ENCODE measurements at regions not wholly inside any gene's neighbourhood (a gene's known extent, or its start where the extent isn't known, plus 50 kb on each side); places are given as distances from the start of the nearest gene placed in this dataset.

- Histone ChIP-seq H3K4me2 (ENCODE audit: control insufficient read depth, extremely low read depth, insufficient read depth, low read depth, low read length) (no peak overlapping the region), H3K4me1 (ENCODE audit: control insufficient read depth, extremely low read depth, insufficient read depth, low read length) (no peaks in the 10 kb centered on the region), H3K9ac (ENCODE audit: control insufficient read depth, extremely low read depth, insufficient read depth, low read length) (no peak overlapping the region), H3K79me2 (ENCODE audit: control insufficient read depth, insufficient read depth, low read length) (no peaks in the 10 kb centered on the region), H4K20me1 (ENCODE audit: control insufficient read depth, extremely low read depth, insufficient read depth, low read length) (no peaks in the 10 kb centered on the region), H3K4me3 (ENCODE audit: control insufficient read depth in 2 of 3, extremely low read depth in 1 of 3, insufficient read depth in 2 of 3, low read depth in 1 of 3, low read length in 3 of 3) (no peak overlapping the region), H3K9me1 (ENCODE audit: control insufficient read depth, extremely low read depth, insufficient read depth, low read length) (no peaks in the 10 kb centered on the region), H3K27ac (ENCODE audit: control insufficient read depth, insufficient read depth, low read length) (no peak overlapping the region), H3K9me3 (ENCODE audit: control insufficient read depth, low read depth, low read length) (no peaks in the 10 kb centered on the region), H2AFZ (ENCODE audit: control insufficient read depth, low read length) (no peak overlapping the region), H3K36me3 (ENCODE audit: control insufficient read depth in 2 of 2, extremely low read depth in 1 of 2, insufficient read depth in 2 of 2, low read length in 2 of 2) (no peaks in the 10 kb centered on the region), H3K27me3 (ENCODE audit: control insufficient read depth, extremely low read depth, insufficient read depth, low read length) (peaks cover 2% of the 10 kb centered on the region)
- no peak for DNase-seq (ENCODE audit: low read depth, low spot score)
- TF ChIP-seq EZH2 (IDR thresholded peaks at IDR 0.05; ENCODE audit: low read length) = no peak
- TF ChIP-seq, protein P1, sequence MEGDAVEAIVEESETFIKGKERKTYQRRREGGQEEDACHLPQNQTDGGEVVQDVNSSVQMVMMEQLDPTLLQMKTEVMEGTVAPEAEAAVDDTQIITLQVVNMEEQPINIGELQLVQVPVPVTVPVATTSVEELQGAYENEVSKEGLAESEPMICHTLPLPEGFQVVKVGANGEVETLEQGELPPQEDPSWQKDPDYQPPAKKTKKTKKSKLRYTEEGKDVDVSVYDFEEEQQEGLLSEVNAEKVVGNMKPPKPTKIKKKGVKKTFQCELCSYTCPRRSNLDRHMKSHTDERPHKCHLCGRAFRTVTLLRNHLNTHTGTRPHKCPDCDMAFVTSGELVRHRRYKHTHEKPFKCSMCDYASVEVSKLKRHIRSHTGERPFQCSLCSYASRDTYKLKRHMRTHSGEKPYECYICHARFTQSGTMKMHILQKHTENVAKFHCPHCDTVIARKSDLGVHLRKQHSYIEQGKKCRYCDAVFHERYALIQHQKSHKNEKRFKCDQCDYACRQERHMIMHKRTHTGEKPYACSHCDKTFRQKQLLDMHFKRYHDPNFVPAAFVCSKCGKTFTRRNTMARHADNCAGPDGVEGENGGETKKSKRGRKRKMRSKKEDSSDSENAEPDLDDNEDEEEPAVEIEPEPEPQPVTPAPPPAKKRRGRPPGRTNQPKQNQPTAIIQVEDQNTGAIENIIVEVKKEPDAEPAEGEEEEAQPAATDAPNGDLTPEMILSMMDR (optimal IDR thresholded peaks at IDR 0.05 in 1 of 3, IDR thresholded peaks at IDR 0.05 in 1 of 3, conservative IDR thresholded peaks at IDR 0.05 in 1 of 3; ENCODE audit: extremely low read depth in 1 of 3, insufficient read depth in 2 of 3, low read length in 3 of 3) = no peak
- dilution Hi-C loops (cut with MboI; ENCODE audit: extremely low pct_ligation_motif_present, low sequenced_read_pairs) = no loop called here
- no peak for FAIRE-seq
Measured at GRCh38 chr6:159376516-159377158, 207.4 kb downstream of the FNDC1 start.

DNA sequence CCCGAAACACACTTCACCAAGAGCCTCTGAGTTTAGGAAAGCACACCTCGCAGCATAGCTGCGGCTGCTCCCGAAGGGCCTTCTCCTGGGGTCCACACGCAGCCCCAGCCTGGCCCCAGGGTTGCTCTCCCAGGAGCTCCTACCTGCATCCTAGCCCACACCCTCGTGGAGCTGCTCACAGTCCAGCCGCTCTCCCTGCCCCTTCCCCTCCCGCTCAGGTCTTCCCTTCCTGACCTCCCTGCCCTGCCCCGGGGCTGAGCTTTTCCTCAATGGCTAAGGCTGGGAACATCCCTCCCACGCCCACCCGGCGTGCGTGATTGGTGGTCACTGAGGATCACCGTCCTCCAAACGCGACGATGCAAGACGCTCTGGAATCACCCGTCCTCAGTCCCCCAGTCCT is 205.8 kb downstream of the FNDC1 start:
- Histone ChIP-seq H3K9me3 (ENCODE audit: control insufficient read depth, low read depth, low read length) (no peaks in the 10 kb centered on the region), H3K4me1 (ENCODE audit: control insufficient read depth, extremely low read depth, insufficient read depth, low read length) (no peaks in the 10 kb centered on the region), H4K20me1 (ENCODE audit: control insufficient read depth, extremely low read depth, insufficient read depth, low read length) (no peaks in the 10 kb centered on the region), H3K27ac (ENCODE audit: control insufficient read depth, insufficient read depth, low read length) (no peak overlapping the region), H3K4me3 (ENCODE audit: control insufficient read depth in 2 of 3, extremely low read depth in 1 of 3, insufficient read depth in 2 of 3, low read depth in 1 of 3, low read length in 3 of 3) (no peak overlapping the region), H3K27me3 (ENCODE audit: control insufficient read depth, extremely low read depth, insufficient read depth, low read length) (no peaks in the 10 kb centered on the region), H3K79me2 (ENCODE audit: control insufficient read depth, insufficient read depth, low read length) (no peaks in the 10 kb centered on the region), H2AFZ (ENCODE audit: control insufficient read depth, low read length) (no peak overlapping the region), H3K9me1 (ENCODE audit: control insufficient read depth, extremely low read depth, insufficient read depth, low read length) (no peaks in the 10 kb centered on the region), H3K4me2 (ENCODE audit: control insufficient read depth, extremely low read depth, insufficient read depth, low read depth, low read length) (no peak overlapping the region), H3K36me3 (ENCODE audit: control insufficient read depth in 2 of 2, extremely low read depth in 1 of 2, insufficient read depth in 2 of 2, low read length in 2 of 2) (no peaks in the 10 kb centered on the region), H3K9ac (ENCODE audit: control insufficient read depth, extremely low read depth, insufficient read depth, low read length) (no peak overlapping the region)
- no peak for FAIRE-seq
- no peak for DNase-seq (ENCODE audit: low read depth, low spot score)
- no peak for TF ChIP-seq EZH2 (IDR thresholded peaks at IDR 0.05; ENCODE audit: low read length)
- TF ChIP-seq, protein P1 (optimal IDR thresholded peaks at IDR 0.05 in 1 of 3, IDR thresholded peaks at IDR 0.05 in 1 of 3, conservative IDR thresholded peaks at IDR 0.05 in 1 of 3; ENCODE audit: extremely low read depth in 1 of 3, insufficient read depth in 2 of 3, low read length in 3 of 3) = no peak
- dilution Hi-C loops (cut with MboI; ENCODE audit: extremely low pct_ligation_motif_present, low sequenced_read_pairs) = no loop called here

Measured in keratinocyte (primary cell).